Loucy (cell line): ENCODE measurements at regions not wholly inside any gene's neighbourhood (a gene's known extent, or its start where the extent isn't known, plus 50 kb on each side); places are given as distances from the start of the nearest gene placed in this dataset.

Experiments used
- CTCF ChIP-seq: fragments of 200-600 bp; sonication (generic); conservative IDR thresholded peaks from 2 replicates; pipeline ENCODE4 v1.5.1; 2014; ENCODE audit warnings: mild to moderate bottlenecking, antibody characterized with exemption, low read length
- EZH2phosphoT487 ChIP-seq: fragments of 200-600 bp; IDR thresholded peaks from 2 replicates; pipeline ENCODE4 v1.6.1; 2018; ENCODE audit warnings: antibody characterized with exemption, mild to moderate bottlenecking, moderate library complexity, borderline replicate concordance

- TF ChIP-seq CTCF (no peak), EZH2phosphoT487 (no peak)
Observed at GRCh38 chr1:185446131-185446530, 129.1 kb upstream of the IVNS1ABP start.
